ENCODE measurements at regions not wholly inside any gene's neighbourhood (a gene's known extent, or its start where the extent isn't known, plus 50 kb on each side); places are given as distances from the start of the nearest gene placed in this dataset.
"Not testable (repeated sequence)": the region's sequence is repeated elsewhere in the genome, so short reads cannot be mapped to it uniquely, and the experiment has no call there.

GRCh38 chr5:2863133-2863532 is 111.7 kb upstream of the IRX2 start:
- DNase-seq (ENCODE audit: low read depth): no peak

GRCh38 chr5:2862176-2862575 is 110.7 kb upstream of the IRX2 start:
- not testable (repeated sequence) for DNase-seq (ENCODE audit: low read depth)

DNA sequence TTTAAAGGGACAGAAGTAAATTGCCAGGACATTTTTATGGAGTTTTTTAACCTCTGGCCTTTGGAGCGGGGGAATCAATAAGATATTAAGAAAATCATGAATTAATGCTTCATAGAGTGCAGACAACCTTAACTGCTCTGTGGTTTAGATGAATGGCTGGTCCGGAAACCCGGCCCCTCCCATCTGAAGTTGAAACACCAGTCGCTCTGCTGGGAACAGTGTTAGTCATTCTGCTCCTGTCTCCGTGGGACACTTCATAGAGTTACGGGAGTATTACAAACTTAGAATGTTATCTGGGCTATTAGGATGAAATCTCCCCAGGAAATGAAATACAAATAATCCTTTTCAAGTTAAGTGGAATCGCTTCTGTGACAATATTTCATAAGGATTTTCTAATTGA is 110.1 kb upstream of the IRX2 start:
- peak; percentile 83 for DNase-seq (ENCODE audit: low read depth)

DNA sequence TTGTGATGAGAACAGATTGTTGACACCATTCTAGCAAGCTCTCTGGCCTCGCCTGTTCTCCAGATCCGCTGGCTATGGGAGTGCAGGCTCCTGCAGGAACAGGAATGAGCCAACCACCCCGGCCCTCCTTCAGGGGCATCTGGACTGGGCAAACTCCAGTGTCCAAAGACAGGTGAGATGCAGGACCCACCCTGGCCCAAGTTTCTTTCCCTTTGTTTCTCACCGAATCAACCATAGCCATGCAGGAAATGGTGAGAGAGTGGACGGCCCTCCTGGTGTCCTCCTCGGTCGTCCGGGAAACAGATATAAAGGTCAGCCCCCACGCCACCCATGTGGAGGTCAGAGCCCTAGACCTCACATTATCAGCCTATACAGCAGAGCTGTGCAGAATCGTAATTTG is 108.6 kb upstream of the IRX2 start:
- DNase-seq (ENCODE audit: low read depth): no peak

DNA sequence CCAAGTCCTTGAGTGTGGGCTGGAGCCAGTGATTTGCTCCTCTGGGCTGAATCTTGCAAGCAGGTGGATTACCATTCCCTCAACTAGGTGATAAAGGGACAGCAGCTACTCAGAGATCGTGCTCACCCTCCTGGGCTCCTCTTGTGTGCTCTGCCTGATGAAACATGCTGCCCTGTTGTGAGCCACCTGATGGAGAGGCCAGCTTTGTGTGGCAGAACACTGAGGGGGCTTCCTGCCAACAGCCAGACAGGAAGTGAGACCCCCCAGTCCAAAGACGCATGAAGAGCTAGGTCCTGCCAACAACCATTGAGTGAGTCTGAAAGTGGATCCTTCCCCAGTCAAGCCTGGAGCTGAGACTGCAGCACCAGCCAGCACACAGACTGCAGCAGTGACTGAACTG is 106.4 kb upstream of the IRX2 start:
- DNase-seq (ENCODE audit: low read depth): no peak

- DNase-seq (ENCODE audit: low read depth): no peak
These were observed 104.7 kb upstream of the IRX2 start for GRCh38 chr5:2856206-2856605.

DNA sequence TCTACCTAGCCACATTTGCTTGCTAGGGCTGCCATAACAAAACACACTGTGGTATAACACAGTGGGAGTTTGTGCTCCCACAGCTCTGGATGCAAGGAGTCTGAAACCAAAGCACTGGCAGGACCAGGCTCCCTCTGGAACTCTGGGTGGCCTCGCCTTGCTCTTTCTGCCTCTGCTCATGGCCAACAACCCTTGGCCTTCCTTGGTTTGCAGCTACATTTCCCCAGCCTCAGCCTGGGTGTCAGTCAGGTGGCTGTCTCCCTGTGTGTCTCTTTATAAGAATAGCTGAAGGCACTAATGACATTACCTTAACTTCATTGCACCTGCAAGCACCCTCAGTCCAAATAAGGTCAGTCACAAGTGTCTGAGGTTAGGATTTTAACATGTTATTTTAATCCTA is 101.0 kb upstream of the IRX2 start:
- DNase-seq (ENCODE audit: low read depth): no peak

DNA sequence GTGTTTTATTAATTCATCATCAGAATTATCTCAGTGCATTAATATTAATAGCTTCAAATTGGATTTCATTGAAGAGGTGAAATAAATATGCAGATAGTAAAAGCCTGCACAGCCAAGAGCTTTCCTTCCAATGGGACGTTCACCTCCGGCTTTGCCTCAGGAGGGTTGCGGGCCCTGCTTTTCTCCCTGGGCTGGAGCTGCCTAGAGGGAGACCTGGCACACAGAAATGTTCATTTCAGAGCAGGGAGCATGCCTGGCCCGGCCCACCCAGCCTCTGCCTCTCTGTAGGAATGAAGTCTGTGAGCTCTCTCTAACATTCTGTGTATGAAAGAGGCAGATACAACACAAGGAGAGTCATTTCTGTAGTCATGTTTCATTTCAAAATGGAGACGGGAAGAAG is 100.4 kb upstream of the IRX2 start:
- DNase-seq (ENCODE audit: low read depth): no peak

DNA sequence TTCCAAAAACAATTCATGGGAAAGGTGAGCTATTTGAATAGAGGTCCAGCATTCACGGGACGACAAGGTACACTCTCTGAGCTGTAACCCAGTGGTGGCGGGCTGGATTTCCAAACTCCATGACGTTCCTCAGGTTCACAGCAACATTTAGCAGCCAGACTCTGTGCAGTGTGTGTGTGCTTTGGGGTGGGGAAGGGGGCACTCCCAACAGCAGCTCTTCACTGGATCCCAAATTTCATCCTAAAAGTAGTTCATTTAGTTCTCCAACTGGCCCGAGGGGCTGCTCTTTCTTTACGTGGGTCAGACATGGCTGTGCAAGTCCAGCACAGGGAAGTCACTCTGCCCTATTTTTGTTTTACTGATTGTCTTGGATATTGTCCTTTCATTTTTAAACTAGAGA is 98.0 kb upstream of the IRX2 start:
- DNase-seq (ENCODE audit: low read depth): no peak

GRCh38 chr5:2848619-2849018 is 97.1 kb upstream of the IRX2 start:
- DNase-seq (ENCODE audit: low read depth): no peak

DNA sequence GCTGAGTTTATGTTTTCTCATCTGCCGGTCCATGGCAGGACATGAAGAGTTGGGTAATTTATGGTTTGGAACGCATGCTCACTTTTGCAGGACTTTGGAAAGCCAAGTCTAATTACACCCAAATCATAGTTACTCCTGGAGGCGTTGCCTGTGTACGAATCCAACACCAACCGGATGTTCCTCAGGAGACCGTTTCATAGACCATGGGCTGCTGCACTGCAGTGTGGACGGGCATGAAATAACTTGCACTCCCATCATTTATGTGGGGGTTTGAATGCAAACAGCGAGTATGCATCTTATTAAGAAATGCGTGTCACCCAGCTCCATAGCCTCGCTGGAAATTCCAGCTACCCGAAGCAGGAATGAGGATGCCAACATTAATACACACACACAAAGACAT is 96.1 kb upstream of the IRX2 start:
- no peak for DNase-seq (ENCODE audit: low read depth)

GRCh38 chr5:2841208-2841607 is 89.7 kb upstream of the IRX2 start:
- peak; percentile 50 for DNase-seq (ENCODE audit: low read depth)

DNA sequence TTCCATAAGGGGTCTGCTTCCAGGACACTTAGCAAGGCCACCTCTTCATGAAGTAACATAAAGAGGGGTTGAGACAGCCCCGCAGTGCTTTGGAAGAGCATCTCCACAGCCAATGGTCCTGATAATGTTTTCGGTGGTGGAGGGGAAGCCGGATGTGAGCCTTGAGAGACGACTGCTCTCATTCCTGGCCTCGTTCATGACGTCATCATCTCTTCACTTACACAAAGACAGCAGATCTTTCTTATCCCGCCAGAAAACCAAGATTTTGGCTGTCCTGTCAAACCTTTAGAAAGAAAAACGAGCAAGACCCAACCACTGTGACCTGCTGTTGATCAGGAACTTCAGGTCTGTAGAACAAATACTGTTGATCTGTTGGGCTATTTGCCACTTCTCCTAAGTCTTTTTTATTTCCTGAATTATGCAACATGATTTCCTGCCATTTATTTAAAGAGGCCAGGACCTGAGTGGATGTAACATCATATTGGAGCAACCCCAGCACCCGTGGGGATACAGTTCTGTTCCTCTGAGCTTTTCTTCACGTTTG is 89.0 kb upstream of the IRX2 start:
- DNase-seq (ENCODE audit: low read depth): peak; percentile 28

DNA sequence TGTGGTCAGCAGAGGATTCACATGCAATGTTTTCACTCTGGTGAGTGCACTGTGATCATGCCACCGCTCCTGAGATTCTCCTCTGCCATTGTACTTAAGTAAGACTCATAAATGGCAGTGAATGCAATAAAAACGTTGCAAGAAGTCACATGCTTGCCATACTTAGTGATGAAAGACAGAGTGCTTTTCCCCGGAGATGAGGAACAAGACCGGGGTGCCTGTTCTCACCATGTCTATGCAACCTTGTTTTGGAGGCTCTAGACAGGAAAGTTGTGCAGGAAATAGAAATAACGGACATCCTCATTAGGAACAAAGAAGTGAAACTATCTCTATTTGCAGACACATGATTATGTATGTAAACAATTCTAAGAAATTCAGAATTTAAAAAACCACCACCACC is 84.7 kb upstream of the IRX2 start:
- peak; percentile 21 for DNase-seq (ENCODE audit: low read depth)

DNA sequence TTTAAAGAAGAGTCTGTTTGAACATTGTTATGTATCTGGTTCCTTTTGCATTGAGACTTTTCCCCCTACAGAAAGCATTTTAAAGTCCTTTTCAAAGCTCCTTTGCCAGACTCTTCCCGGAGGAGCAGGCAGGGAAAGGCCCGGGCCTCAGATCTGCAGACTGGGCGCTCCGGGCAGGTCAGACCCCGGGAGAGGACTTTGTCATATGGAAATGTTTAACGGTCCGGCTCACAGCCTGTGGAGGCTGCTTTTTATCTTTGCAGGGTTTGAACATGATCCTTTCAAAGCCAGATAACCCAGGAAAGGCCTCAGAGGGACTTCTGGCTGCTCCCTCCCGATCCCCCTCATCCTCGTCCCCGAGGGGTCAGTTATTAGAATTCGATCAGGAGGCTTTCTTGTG is 82.1 kb upstream of the IRX2 start:
- DNase-seq (ENCODE audit: low read depth): no peak

DNA sequence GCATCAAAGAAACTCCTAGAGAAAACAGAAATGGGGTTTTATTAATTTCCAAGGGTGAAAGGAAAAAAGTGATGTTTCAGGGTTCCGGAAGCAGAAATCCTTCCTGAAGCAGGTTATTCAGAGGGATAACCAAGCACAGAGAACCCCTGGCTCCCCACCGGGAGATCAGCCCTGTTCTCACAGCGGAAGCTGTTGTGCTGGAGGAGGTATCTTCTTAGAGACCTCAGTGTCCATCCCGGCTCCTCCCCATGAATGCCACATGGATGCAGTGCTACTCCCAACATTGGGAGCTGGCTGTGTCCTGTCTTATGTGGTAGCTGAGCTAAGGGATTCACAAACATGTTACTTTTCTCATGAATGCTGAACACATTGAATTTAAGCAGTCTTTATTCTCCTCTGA is 80.9 kb upstream of the IRX2 start:
- DNase-seq (ENCODE audit: low read depth): no peak

DNA sequence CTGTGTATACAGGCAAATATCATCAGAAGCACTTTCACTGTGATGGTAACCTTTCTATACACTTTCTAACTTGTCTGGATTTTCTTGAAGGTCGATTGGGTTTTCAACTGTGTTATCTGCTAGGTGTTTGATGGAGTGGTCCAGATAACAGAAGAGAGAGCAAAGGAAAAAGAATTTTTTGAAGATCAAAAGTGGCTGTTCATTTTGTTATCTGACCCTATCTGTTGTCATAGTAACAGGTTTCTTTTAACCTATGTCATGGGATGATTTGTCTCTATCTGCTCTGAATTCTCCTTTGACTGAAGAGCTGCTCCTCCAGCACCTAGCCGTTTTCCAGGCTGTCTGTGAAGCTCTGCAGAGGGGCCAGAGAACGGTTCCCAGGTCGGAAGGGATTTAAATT is 77.8 kb upstream of the IRX2 start:
- DNase-seq (ENCODE audit: low read depth): no peak

GRCh38 chr5:2818936-2819335 is 67.5 kb upstream of the IRX2 start:
- DNase-seq (ENCODE audit: low read depth): no peak

DNA sequence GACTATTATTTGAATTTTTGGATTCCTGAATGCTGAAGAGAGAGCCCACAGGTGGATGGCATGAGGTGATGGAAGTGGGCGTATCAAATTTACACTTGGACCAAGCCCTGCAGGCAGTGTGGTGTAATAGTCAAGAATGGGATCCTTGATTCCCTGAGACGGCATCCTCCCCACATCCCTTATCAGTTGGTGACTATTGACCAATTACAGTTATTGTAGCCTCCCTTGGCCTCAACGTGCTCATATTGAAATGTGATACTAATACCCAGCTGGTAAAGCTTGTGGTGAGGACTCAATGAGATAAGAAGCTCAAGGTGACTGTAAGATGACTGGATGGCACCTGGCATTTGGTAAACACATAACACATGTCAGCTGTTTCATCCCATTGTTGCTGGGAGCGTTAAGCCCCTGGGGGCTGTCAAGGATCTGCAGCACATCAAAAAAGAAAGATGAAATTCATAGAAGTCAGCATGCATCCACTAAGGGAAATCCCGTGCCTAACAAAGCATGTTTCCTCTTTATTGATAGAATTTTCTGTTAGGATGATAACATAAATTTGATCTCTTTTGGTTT is 65.6 kb upstream of the IRX2 start:
- no peak for DNase-seq (ENCODE audit: low read depth)

DNA sequence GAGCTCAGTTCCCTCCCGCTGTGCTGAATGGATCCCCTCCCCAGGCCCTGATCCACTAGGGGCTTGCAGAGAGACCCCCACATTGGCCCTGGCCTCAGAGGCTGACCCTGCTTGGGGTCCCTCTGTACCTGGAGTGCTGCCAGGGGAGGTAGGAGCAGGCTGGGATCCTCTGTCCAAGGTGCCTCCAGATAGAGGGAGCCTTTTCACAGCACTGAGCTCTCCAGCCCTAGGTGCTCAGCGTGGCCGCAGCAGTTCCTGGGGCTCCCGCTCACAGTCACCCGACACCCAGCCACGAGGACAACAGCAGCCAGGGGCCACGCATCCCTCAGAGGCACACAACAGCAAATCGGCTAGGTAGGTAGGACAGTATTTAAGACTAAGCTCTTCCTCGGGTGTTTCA is 62.2 kb upstream of the IRX2 start:
- no peak for DNase-seq (ENCODE audit: low read depth)

DNA sequence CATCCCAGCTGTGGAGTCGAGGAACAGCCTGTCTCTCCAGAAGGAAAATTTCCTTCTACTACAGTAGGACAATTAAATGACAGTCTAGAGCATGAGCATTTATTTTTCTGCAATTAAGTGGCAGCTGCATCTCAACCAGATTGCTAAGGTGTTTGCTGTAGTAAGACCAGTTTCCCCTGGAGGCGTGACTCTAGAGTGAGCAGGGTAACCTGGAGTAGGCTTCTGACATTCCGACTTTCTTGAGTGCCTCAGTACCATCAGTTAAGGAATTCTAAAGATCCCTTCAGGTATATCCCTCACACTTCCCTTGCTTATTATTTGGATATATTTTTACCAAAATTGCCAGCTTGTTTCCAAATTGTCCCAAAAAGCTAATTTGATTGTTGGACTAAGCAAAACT is 59.2 kb upstream of the IRX2 start:
- DNase-seq (ENCODE audit: low read depth): no peak

DNA sequence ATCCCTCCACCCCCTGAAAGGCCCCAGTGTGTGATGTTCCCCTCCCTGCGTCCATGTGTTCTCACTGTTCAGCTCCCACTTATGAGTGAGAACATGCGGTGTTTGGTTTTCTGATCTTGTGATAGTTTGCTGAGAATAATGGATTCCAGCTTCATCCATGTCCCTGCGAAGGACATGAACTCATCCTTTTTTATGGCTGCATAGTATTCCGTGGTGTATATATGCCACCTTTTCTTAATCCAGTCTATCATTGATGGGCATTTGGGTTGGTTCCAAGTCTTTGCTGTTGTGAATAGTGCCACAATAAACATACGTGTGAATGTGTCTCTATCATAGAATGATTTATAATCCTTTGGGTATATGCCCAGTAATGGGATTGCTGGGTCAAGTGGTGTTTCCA is 55.8 kb upstream of the IRX2 start:
- DNase-seq (ENCODE audit: low read depth): not testable (repeated sequence)

GRCh38 chr5:2806176-2806575 is 54.7 kb upstream of the IRX2 start:
- no peak for DNase-seq (ENCODE audit: low read depth)

DNA sequence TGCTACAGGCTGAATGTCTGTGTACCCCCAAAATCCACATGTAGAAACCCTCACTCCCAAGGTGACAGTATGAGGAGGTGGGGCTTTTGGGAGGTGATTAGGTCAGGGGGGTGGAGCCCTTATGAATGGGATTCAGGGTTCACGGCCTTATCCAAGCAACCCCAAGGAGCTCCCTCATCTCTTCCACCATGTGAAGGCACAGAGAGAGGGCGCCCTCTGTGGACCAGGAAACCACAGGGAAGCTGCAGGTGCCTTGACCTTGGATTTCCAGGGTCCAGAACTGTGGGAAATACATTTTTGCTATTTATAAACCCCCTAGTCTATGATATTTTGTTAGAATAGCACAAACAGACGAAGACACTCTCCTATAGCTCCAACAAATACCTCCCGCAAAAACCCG is 53.6 kb upstream of the IRX2 start:
- DNase-seq (ENCODE audit: low read depth): peak; percentile 45

GRCh38 chr5:2803751-2804150 is 52.3 kb upstream of the IRX2 start:
- DNase-seq (ENCODE audit: low read depth): no peak
